H9 (cell line): ENCODE measurements at regions not wholly inside any gene's neighbourhood (a gene's known extent, or its start where the extent isn't known, plus 50 kb on each side); places are given as distances from the start of the nearest gene placed in this dataset.

ENCODE experiments used
- DNase-seq: peaks from one replicate; pipeline ENCODE4 v3.0.0-alpha.2; 2017
- H2AFZ ChIP-seq: one replicate; pipeline ENCODE4 v1.6.1; 2013; ENCODE audit warnings: mild to moderate bottlenecking, low read length, control low read depth, moderate library complexity
- H2AK5ac ChIP-seq: 2 replicates; pipeline ENCODE4 v1.6.1; 2013; ENCODE audit warnings: low read length, control low read depth, mixed read lengths; ENCODE audit not compliant: insufficient read length
- H2BK120ac ChIP-seq: one replicate; pipeline ENCODE4 v1.6.1; 2013; ENCODE audit warnings: low read depth, mild to moderate bottlenecking, low read length, control low read depth, inconsistent platforms; ENCODE audit not compliant: poor library complexity, severe bottlenecking
- H2BK12ac ChIP-seq: 2 replicates; pipeline ENCODE4 v1.6.1; 2013; ENCODE audit warnings: low read length, control low read depth, mixed read lengths, low read depth; ENCODE audit not compliant: insufficient read length
- H2BK15ac ChIP-seq: 2 replicates; pipeline ENCODE4 v1.6.1; 2013; ENCODE audit warnings: low read depth, low read length, control low read depth
- H2BK20ac ChIP-seq: one replicate; pipeline ENCODE4 v1.6.1; 2013; ENCODE audit warnings: low read depth, mild to moderate bottlenecking, low read length, control low read depth, inconsistent platforms; ENCODE audit not compliant: poor library complexity, severe bottlenecking
- H2BK5ac ChIP-seq: 2 replicates; pipeline ENCODE4 v1.6.1; 2013; ENCODE audit warnings: low read length, control low read depth, mixed read lengths; ENCODE audit not compliant: insufficient read length
- H3K14ac ChIP-seq: 2 replicates; pipeline ENCODE4 v1.6.1; 2013; ENCODE audit warnings: low read length, control low read depth; ENCODE audit not compliant: insufficient read depth
- H3K18ac ChIP-seq: 2 replicates; pipeline ENCODE4 v1.6.1; 2013; ENCODE audit warnings: low read depth, mild to moderate bottlenecking, mixed read lengths, low read length, control low read depth; ENCODE audit not compliant: insufficient read length
- H3K23ac ChIP-seq: 2 replicates; pipeline ENCODE4 v1.6.1; 2013; ENCODE audit warnings: low read length, control low read depth, mixed read lengths, low read depth; ENCODE audit not compliant: insufficient read length
- H3K23me2 ChIP-seq: 2 replicates; pipeline ENCODE4 v1.6.1; 2013; ENCODE audit warnings: low read depth, mild to moderate bottlenecking, mixed read lengths, low read length, control low read depth; ENCODE audit not compliant: insufficient read length, poor library complexity, severe bottlenecking
- H3K27ac ChIP-seq: 2 replicates; pipeline ENCODE4 v1.5.1; 2013; ENCODE audit warnings: low read length, control low read depth, mixed read lengths, low read depth; ENCODE audit not compliant: insufficient read length
- H3K27me3 ChIP-seq: 2 replicates; pipeline ENCODE4 v1.6.1; 2013; ENCODE audit warnings: low read length, control low read depth, inconsistent platforms; ENCODE audit not compliant: insufficient read depth
- H3K4ac ChIP-seq: 2 replicates; pipeline ENCODE4 v1.6.1; 2013; ENCODE audit warnings: low read depth, mild to moderate bottlenecking, control low read depth, inconsistent platforms, low read length, moderate library complexity
- H3K4me1 ChIP-seq: 2 replicates; pipeline ENCODE4 v1.6.1; 2013; ENCODE audit warnings: low read length, control low read depth, inconsistent platforms; ENCODE audit not compliant: insufficient read depth
- H3K4me2 ChIP-seq: 2 replicates; pipeline ENCODE4 v1.6.1; 2013; ENCODE audit warnings: low read length, control low read depth, mixed read lengths; ENCODE audit not compliant: insufficient read length, insufficient read depth
- H3K56ac ChIP-seq: 2 replicates; pipeline ENCODE4 v1.6.1; 2013; ENCODE audit warnings: low read depth, mild to moderate bottlenecking, mixed read lengths, low read length, control low read depth; ENCODE audit not compliant: insufficient read length
- H3K79me1 ChIP-seq: 2 replicates; pipeline ENCODE4 v1.6.1; 2013; ENCODE audit warnings: low read depth, mild to moderate bottlenecking, moderate library complexity, low read length, control low read depth, inconsistent platforms; ENCODE audit not compliant: insufficient read depth, poor library complexity, severe bottlenecking
- H3K79me2 ChIP-seq: 2 replicates; pipeline ENCODE4 v1.6.1; 2013; ENCODE audit warnings: low read length, control low read depth, inconsistent platforms; ENCODE audit not compliant: insufficient read depth
- H3K9ac ChIP-seq: 2 replicates; pipeline ENCODE4 v1.6.1; 2013; ENCODE audit warnings: low read length, control low read depth, mixed read lengths; ENCODE audit not compliant: insufficient read length; ENCODE audit errors: extremely low read depth
- H3K9me3 ChIP-seq: one replicate; pipeline ENCODE4 v1.6.1; 2013; ENCODE audit warnings: low read depth, low read length, inconsistent platforms; ENCODE audit not compliant: control insufficient read depth
- H3T11ph ChIP-seq: one replicate; pipeline ENCODE4 v1.6.1; 2013; ENCODE audit warnings: mild to moderate bottlenecking, low read length, control low read depth, inconsistent platforms
- H4K20me1 ChIP-seq: one replicate; pipeline ENCODE4 v1.6.1; 2013; ENCODE audit not compliant: control insufficient read depth, insufficient read length, insufficient read depth
- H4K5ac ChIP-seq: 2 replicates; pipeline ENCODE4 v1.6.1; 2013; ENCODE audit warnings: low read depth, mild to moderate bottlenecking, mixed read lengths, low read length, control low read depth; ENCODE audit not compliant: insufficient read length
- H4K8ac ChIP-seq: replicated peaks from 2 replicates; pipeline ENCODE4 v1.6.1; 2013; ENCODE audit warnings: low read length, control low read depth, mixed read lengths, low read depth; ENCODE audit not compliant: insufficient read length
- H4K91ac ChIP-seq: 2 replicates; pipeline ENCODE4 v1.6.1; 2013; ENCODE audit warnings: low read depth, mild to moderate bottlenecking, moderate library complexity, mixed read lengths, low read length, control low read depth; ENCODE audit not compliant: insufficient read length
- H3K27ac Mint-ChIP-seq, 3 experiments: 2 replicates in 2 of 3; 3 replicates in 1 of 3; pipeline ENCODE4 v1.8.0; 2020 to 2021; ENCODE audit warnings: mixed read lengths in 3 of 3, mild to moderate bottlenecking in 1 of 3, moderate library complexity in 1 of 3
- H3K27me3 Mint-ChIP-seq: 2 replicates; pipeline ENCODE4 v1.8.0; 2021; ENCODE audit warnings: low read depth, mild to moderate bottlenecking, moderate library complexity, mixed read lengths
- H3K36me3 Mint-ChIP-seq, 3 experiments: 2 replicates in 2 of 3; 3 replicates in 1 of 3; pipeline ENCODE4 v1.8.0; 2020 to 2021; ENCODE audit warnings: low read depth in 3 of 3, mixed read lengths in 3 of 3; ENCODE audit not compliant: insufficient read depth in 1 of 3
- H3K4me1 Mint-ChIP-seq, 2 experiments: 2 replicates each; pipeline ENCODE4 v1.8.0; 2020; ENCODE audit warnings: mixed read lengths in 2 of 2
- H3K4me3 Mint-ChIP-seq, 2 experiments: 2 replicates in 1 of 2; 3 replicates in 1 of 2; pipeline ENCODE4 v1.8.0; 2020 to 2021; ENCODE audit warnings: mild to moderate bottlenecking in 2 of 2, mixed read lengths in 2 of 2, moderate library complexity in 1 of 2
- H3K9me3 Mint-ChIP-seq, 2 experiments: 2 replicates in 1 of 2; 3 replicates in 1 of 2; pipeline ENCODE4 v1.8.0; 2020; ENCODE audit warnings: mild to moderate bottlenecking in 2 of 2, mixed read lengths in 2 of 2, moderate library complexity in 1 of 2
- CTCF ChIP-seq: fragments of 200-600 bp; sonication (generic); conservative IDR thresholded peaks from 3 replicates; pipeline ENCODE4 v1.8.0; 2021; ENCODE audit warnings: antibody characterized with exemption, mild to moderate bottlenecking
- WGBS: extraction: QIAGEN DNeasy Blood & Tissue Kit; methylation state at CpG from one replicate; pipeline ENCODE4 v1.1.7; 2013; ENCODE audit warnings: missing lambda C conversion rate, low lambda C conversion rate, mixed read lengths; ENCODE audit not compliant: insufficient read length; ENCODE audit errors: extremely low coverage; 5-methylcytosine and 5-hydroxymethylcytosine counted together

GRCh38 chr13:90947976-90948375, 399.5 kb upstream of the MIR17HG start:
- Histone ChIP-seq H2BK120ac (no peak overlapping the region), H3K23ac (no peak overlapping the region), H2AFZ (no peak overlapping the region), H2BK20ac (no peak overlapping the region), H4K5ac (no peak overlapping the region), H4K91ac (no peak overlapping the region), H2BK5ac (no peak overlapping the region), H2AK5ac (no peak overlapping the region), H3K14ac (no peak overlapping the region), H3K4ac (no peak overlapping the region), H2BK15ac (no peak overlapping the region), H3K27me3 (no peaks in the 10 kb centered on the region), H3K56ac (no peak overlapping the region), H3K9ac (no peak overlapping the region), H3K9me3 (no peaks in the 10 kb centered on the region), H3K4me1 (no peaks in the 10 kb centered on the region), H4K8ac (no peak overlapping the region), H3K18ac (no peak overlapping the region), H3K27ac (no peak overlapping the region), H3K4me2 (no peak overlapping the region), H2BK12ac (no peak overlapping the region), H3K79me1 (no peaks in the 10 kb centered on the region), H3K23me2 (no peaks in the 10 kb centered on the region), H3K79me2 (no peaks in the 10 kb centered on the region), H4K20me1 (no peaks in the 10 kb centered on the region), H3T11ph (no peak overlapping the region)
- H3K4me1 Mint-ChIP-seq = no peaks in the 10 kb centered on the region
- WGBS = no CpG with 5 or more reads among the region's 2 CpGs
- no peaks in the 10 kb centered on the region for H3K27me3 Mint-ChIP-seq
- no peak for TF ChIP-seq CTCF
- H3K36me3 Mint-ChIP-seq = no peaks in the 10 kb centered on the region
- H3K9me3 Mint-ChIP-seq = no peaks in the 10 kb centered on the region
- no peak overlapping the region for H3K4me3 Mint-ChIP-seq
- no peak overlapping the region for H3K27ac Mint-ChIP-seq
- DNase-seq = no peak
